Neural progenitor cell (in vitro differentiated cells): ENCODE measurements at regions not wholly inside any gene's neighbourhood (a gene's known extent, or its start where the extent isn't known, plus 50 kb on each side); places are given as distances from the start of the nearest gene placed in this dataset.

Experiments
- EZH2 ChIP-seq: fragments of 200-600 bp; sonication (generic); IDR thresholded peaks from 2 replicates; pipeline ENCODE4 v1.6.1; 2017; ENCODE audit warnings: antibody characterized with exemption, mild to moderate bottlenecking, moderate library complexity
- EZH2phosphoT487 ChIP-seq: fragments of 200-600 bp; sonication (generic); IDR thresholded peaks from 2 replicates; pipeline ENCODE4 v1.6.1; 2017; ENCODE audit warnings: antibody characterized with exemption
- TF ChIP-seq, protein P1 (sequence below): fragments of 200-600 bp; sonication (generic); IDR thresholded peaks from 2 replicates; pipeline ENCODE4 v1.5.1; 2017; ENCODE audit warnings: antibody characterized with exemption, mild to moderate bottlenecking

DNA sequence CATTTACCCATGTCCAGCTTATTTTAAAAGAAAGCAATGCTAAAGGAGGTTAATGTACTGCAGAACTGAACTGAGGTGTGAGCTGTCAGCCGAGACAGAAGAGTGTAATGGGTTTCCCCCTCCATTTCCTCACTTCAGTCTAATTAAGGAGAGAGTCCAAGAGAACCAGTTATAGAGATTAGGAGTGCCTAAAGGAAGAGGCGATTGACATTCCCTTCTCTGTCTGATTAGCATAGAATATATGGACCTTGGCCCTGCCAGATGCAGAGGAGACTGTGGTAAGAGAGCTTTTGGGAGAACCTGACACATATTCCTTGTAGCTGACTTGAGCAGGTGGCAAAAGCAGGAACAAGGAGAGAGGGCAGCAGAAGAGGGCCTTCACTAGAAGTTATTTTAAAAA is 137.5 kb upstream of the INPP4B start:
- TF ChIP-seq, protein P1, sequence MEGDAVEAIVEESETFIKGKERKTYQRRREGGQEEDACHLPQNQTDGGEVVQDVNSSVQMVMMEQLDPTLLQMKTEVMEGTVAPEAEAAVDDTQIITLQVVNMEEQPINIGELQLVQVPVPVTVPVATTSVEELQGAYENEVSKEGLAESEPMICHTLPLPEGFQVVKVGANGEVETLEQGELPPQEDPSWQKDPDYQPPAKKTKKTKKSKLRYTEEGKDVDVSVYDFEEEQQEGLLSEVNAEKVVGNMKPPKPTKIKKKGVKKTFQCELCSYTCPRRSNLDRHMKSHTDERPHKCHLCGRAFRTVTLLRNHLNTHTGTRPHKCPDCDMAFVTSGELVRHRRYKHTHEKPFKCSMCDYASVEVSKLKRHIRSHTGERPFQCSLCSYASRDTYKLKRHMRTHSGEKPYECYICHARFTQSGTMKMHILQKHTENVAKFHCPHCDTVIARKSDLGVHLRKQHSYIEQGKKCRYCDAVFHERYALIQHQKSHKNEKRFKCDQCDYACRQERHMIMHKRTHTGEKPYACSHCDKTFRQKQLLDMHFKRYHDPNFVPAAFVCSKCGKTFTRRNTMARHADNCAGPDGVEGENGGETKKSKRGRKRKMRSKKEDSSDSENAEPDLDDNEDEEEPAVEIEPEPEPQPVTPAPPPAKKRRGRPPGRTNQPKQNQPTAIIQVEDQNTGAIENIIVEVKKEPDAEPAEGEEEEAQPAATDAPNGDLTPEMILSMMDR, result no peak
- TF ChIP-seq EZH2 (no peak), EZH2phosphoT487 (no peak)
